Erythroblast (primary cell): ENCODE measurements at regions not wholly inside any gene's neighbourhood (a gene's known extent, or its start where the extent isn't known, plus 50 kb on each side); places are given as distances from the start of the nearest gene placed in this dataset.
"Not testable (repeated sequence)": the region's sequence is repeated elsewhere in the genome, so short reads cannot be mapped to it uniquely, and the experiment has no call there.

ENCODE experiments used
- DNase-seq, 2 experiments: peaks; one replicate each; lab custom pipeline; 2025; lab: John Stamatoyannopoulos, UW
- GATA1 ChIP-seq: IDR thresholded peaks from 2 replicates; pipeline ENCODE4 v1.6.1; 2011; ENCODE audit warnings: low read depth, mild to moderate bottlenecking, control low read depth, low read length, moderate library complexity
- POLR2A ChIP-seq: IDR thresholded peaks from 2 replicates; pipeline ENCODE4 v1.6.1; 2011; ENCODE audit warnings: mild to moderate bottlenecking, low read length

- DNase-seq, result no peak
- no peak for TF ChIP-seq GATA1
- no peak for TF ChIP-seq POLR2A
Measured at GRCh38 chrX:110512341-110512740, 153.7 kb downstream of the RTL9 start.

- TF ChIP-seq POLR2A, result no peak
- TF ChIP-seq GATA1, result no peak
- no peak for DNase-seq
Measured at GRCh38 chrX:110514509-110514908, 155.9 kb downstream of the RTL9 start.

GRCh38 chrX:110519501-110519900 is 160.9 kb downstream of the RTL9 start:
- no peak for TF ChIP-seq POLR2A
- TF ChIP-seq GATA1, result no peak
- DNase-seq, result no peak

GRCh38 chrX:110519906-110520452 is 161.3 kb downstream of the RTL9 start:
- DNase-seq, result no peak
- TF ChIP-seq POLR2A (no peak), GATA1 (no peak)

GRCh38 chrX:110520652-110521051 is 162.0 kb downstream of the RTL9 start:
- DNase-seq, result not testable (repeated sequence)

GRCh38 chrX:110531873-110532580 is 173.4 kb downstream of the RTL9 start:
- DNase-seq, result no peak
- TF ChIP-seq POLR2A (no peak), GATA1 (no peak)

- TF ChIP-seq GATA1 (no peak), POLR2A (no peak)
- no peak for DNase-seq
Measured at GRCh38 chrX:110532581-110532931, 173.9 kb downstream of the RTL9 start.

- TF ChIP-seq POLR2A, result no peak
- TF ChIP-seq GATA1, result no peak
- DNase-seq, result no peak
Measured at GRCh38 chrX:110536816-110537215, 178.2 kb downstream of the RTL9 start.

GRCh38 chrX:110541266-110541665 is 182.6 kb downstream of the RTL9 start:
- TF ChIP-seq GATA1 (no peak), POLR2A (no peak)

GRCh38 chrX:110550854-110551253 is 192.2 kb downstream of the RTL9 start:
- DNase-seq, result not testable (repeated sequence)

More at GRCh38 chrX:110541266-110541665, 182.6 kb downstream of the RTL9 start:
- no peak for DNase-seq

- DNase-seq, result no peak
- TF ChIP-seq POLR2A, result no peak
- TF ChIP-seq GATA1, result no peak
Measured at GRCh38 chrX:110557864-110558263, 199.2 kb downstream of the RTL9 start.

GRCh38 chrX:110558406-110558805 is 199.8 kb downstream of the RTL9 start:
- no peak for DNase-seq

GRCh38 chrX:110561034-110561433 is 202.4 kb downstream of the RTL9 start:
- no peak for DNase-seq
- no peak for TF ChIP-seq POLR2A
- no peak for TF ChIP-seq GATA1

More at GRCh38 chrX:110558406-110558805, 199.8 kb downstream of the RTL9 start:
- TF ChIP-seq POLR2A, result no peak
- no peak for TF ChIP-seq GATA1

- DNase-seq, result no peak
- no peak for TF ChIP-seq GATA1
Measured at GRCh38 chrX:110563282-110563681, 204.6 kb downstream of the RTL9 start.

- TF ChIP-seq GATA1, result no peak
- no peak for TF ChIP-seq POLR2A
- no peak for DNase-seq
Measured at GRCh38 chrX:110568441-110568840, 209.8 kb downstream of the RTL9 start.

GRCh38 chrX:110569506-110569905 is 210.9 kb downstream of the RTL9 start:
- no peak for DNase-seq
- TF ChIP-seq GATA1 (no peak), POLR2A (no peak)
